ENCODE measurements at regions not wholly inside any gene's neighbourhood (a gene's known extent, or its start where the extent isn't known, plus 50 kb on each side); places are given as distances from the start of the nearest gene placed in this dataset.

- TF ChIP-seq NFATC4 (CRISPR knock-in tag; IDR thresholded peaks at IDR 0.05) (no peak), CTCF (IDR thresholded peaks at IDR 0.05) (no peak), HMGXB4 (CRISPR knock-in tag; IDR thresholded peaks at IDR 0.05) (no peak), ERG (CRISPR knock-in tag; IDR thresholded peaks at IDR 0.05) (no peak), NR2C2 (CRISPR knock-in tag; IDR thresholded peaks at IDR 0.05) (no peak), E2F1 (CRISPR knock-in tag; IDR thresholded peaks at IDR 0.05) (no peak)
Measured at GRCh38 chr7:45290880-45291279, 133.3 kb downstream of the RAMP3 start.

Measured in WTC11 (cell line).